ENCODE measurements at regions not wholly inside any gene's neighbourhood (a gene's known extent, or its start where the extent isn't known, plus 50 kb on each side); places are given as distances from the start of the nearest gene placed in this dataset.

DNA sequence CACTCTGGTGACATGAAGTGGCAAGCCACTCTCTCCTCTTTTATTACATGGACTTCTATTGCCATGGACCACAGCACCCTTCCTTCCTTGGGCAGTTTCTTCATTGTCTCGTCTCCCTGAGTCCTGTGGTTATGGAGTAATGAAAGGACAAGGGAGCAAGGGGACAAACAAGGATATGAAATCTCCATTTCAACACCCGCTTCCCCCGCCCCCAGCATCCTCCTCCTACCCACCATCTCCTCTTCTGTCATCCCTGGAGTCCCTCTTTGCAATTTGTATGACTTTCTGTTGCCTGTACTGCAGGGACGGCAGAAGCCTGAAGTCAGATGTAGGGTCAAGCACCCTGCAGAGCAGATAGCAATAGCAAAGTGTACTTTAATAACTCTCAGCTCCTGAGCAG lies 300.7 kb upstream of the CLINT1 start:
- Histone ChIP-seq H3K4me3 (ENCODE audit: low read depth in 1 of 2, low read length in 2 of 2) (no peak overlapping the region), H3K36me3 (ENCODE audit: control insufficient read depth in 1 of 2, insufficient read depth in 2 of 2, low read length in 2 of 2) (no peaks in the 10 kb centered on the region), H3K27me3 (ENCODE audit: low read depth, low read length) (no peaks in the 10 kb centered on the region)

DNA sequence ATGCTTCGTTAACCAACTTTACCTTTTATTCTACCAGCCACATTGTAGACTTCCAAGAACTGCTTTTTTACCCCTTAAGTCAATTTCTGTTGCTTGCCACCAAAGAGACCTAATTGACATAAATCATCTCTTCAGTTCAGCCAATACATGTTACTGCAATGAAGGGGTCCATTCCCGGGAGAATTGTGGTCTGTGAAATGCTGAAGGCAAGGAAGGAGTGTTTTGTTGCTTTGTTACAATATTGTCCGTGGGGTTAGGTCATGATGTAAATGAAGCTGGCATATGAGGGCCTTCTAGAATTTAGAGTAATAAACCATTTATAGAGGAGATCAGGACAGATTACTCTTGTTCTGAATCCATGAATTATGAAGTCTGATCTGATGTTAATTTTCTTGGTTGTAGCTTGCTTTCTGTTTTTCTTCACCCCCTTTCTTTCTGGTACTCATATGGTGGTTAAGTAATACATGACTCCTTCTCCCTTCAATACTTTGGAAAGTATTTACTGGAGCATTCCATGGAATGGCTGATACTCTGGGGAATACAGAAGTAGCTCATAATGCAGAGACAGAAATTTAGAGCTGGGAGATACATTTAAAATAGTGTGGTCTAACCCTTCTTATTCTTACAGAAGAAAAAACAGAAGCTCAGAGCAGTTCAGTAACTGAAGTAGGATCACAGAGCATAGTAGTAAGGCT lies 297.0 kb upstream of the CLINT1 start:
- Histone ChIP-seq H3K4me1 (ENCODE audit: control insufficient read depth in 1 of 2, insufficient read depth in 2 of 2, low read length in 2 of 2) (no peaks in the 10 kb centered on the region), H3K27ac (ENCODE audit: low read length) (no peak overlapping the region), H3K4me3 (ENCODE audit: low read depth in 1 of 2, low read length in 2 of 2) (no peak overlapping the region)

More for the DNA sequence above, 300.7 kb upstream of the CLINT1 start:
- Histone ChIP-seq H3K27ac (ENCODE audit: low read length) (no peak overlapping the region), H3K4me1 (ENCODE audit: control insufficient read depth in 1 of 2, insufficient read depth in 2 of 2, low read length in 2 of 2) (no peaks in the 10 kb centered on the region), H3K9me3 (ENCODE audit: control insufficient read depth in 1 of 2, low read length in 2 of 2) (no peaks in the 10 kb centered on the region)

DNA sequence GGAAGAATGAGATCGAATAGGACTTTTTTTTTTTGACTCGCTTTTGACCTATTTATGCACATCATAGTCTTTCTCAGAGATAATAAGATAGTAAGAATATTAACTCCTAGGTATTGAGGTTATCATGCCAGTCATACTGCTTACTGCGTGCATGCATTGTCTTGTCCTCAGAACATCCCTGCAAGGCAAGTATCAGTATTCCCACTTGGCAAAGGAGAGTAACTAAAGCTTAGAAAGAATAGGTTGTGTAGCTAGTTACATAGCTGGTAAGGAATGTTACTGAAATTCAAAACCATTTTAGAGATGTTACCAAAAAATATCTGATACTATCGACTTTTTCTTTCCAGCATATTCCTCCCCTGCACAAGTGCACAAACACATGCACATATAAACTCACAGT lies 296.1 kb upstream of the CLINT1 start:
- Histone ChIP-seq H3K36me3 (ENCODE audit: control insufficient read depth in 1 of 2, insufficient read depth in 2 of 2, low read length in 2 of 2) (no peaks in the 10 kb centered on the region), H3K27ac (ENCODE audit: low read length) (no peak overlapping the region), H3K9me3 (ENCODE audit: control insufficient read depth in 1 of 2, low read length in 2 of 2) (no peaks in the 10 kb centered on the region), H3K4me3 (ENCODE audit: low read depth in 1 of 2, low read length in 2 of 2) (no peak overlapping the region), H3K27me3 (ENCODE audit: low read depth, low read length) (no peaks in the 10 kb centered on the region), H3K4me1 (ENCODE audit: control insufficient read depth in 1 of 2, insufficient read depth in 2 of 2, low read length in 2 of 2) (no peaks in the 10 kb centered on the region)

More for the DNA sequence above, 297.0 kb upstream of the CLINT1 start:
- no peaks in the 10 kb centered on the region for H3K27me3 ChIP-seq (ENCODE audit: low read depth, low read length)
- no peaks in the 10 kb centered on the region for H3K9me3 ChIP-seq (ENCODE audit: control insufficient read depth in 1 of 2, low read length in 2 of 2)
- H3K36me3 ChIP-seq (ENCODE audit: control insufficient read depth in 1 of 2, insufficient read depth in 2 of 2, low read length in 2 of 2) = no peaks in the 10 kb centered on the region

DNA sequence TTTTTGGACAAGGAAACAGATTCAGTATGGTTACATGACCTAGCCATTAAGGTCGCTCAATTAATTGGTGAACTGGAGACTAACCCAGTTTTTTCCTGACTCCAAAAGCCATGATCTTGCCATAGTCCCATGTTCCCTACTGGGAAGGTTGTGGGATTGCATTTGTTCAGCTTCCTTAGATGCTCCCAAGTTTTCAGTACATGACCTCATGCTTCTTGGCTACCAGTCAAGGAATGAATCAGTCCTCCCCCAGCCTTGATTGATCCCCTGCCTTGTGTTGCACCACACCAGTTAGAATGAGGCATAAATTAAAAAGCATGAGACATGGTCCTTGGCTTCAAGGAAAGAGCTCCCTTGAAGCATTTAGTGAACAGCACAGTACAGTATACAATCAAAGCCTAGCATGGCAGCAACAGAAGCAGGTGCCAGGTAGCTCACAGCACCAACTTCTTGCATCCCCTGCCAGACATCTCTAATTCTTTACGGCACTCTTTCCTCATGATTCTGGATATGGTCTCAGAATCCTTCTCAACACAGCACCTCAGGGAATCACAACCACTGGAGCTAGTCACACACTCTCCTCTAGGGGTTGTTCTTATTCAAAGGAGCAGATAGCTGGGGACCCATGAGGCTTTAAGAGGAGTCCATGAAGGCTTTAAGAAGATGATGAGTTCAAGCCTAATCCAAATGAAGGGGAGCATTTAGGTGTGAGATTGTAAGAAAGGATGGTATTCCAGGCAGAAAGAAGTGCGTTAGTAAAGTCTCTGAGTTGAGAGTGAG lies 295.5 kb upstream of the CLINT1 start:
- Histone ChIP-seq H3K36me3 (ENCODE audit: control insufficient read depth in 1 of 2, insufficient read depth in 2 of 2, low read length in 2 of 2) (no peaks in the 10 kb centered on the region), H3K4me1 (ENCODE audit: control insufficient read depth in 1 of 2, insufficient read depth in 2 of 2, low read length in 2 of 2) (no peaks in the 10 kb centered on the region)

DNA sequence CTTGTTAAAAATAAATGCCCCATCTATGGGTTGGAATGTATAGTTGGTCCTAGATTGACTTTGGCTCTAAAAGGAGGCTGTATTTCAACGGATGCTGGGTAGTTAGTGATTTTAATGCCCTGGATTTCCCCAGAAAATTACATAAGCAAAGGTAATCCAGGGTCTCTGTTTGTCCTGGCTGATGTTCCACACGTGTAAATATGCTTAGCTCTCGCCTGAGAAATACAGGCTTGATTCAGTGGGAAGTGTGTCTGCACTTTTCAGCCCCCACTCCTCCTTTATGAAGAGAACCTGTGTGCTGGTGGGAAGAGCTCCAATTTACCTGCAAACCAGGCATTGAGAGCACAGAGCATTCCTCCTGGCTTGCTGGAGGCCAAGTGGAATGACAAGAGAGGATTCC lies 294.6 kb upstream of the CLINT1 start:
- Histone ChIP-seq H3K27ac (ENCODE audit: low read length) (no peak overlapping the region), H3K9me3 (ENCODE audit: control insufficient read depth in 1 of 2, low read length in 2 of 2) (no peaks in the 10 kb centered on the region), H3K4me1 (ENCODE audit: control insufficient read depth in 1 of 2, insufficient read depth in 2 of 2, low read length in 2 of 2) (no peaks in the 10 kb centered on the region), H3K4me3 (ENCODE audit: low read depth in 1 of 2, low read length in 2 of 2) (no peak overlapping the region), H3K27me3 (ENCODE audit: low read depth, low read length) (no peaks in the 10 kb centered on the region), H3K36me3 (ENCODE audit: control insufficient read depth in 1 of 2, insufficient read depth in 2 of 2, low read length in 2 of 2) (no peaks in the 10 kb centered on the region)

More for the DNA sequence above, 295.5 kb upstream of the CLINT1 start:
- Histone ChIP-seq H3K4me3 (ENCODE audit: low read depth in 1 of 2, low read length in 2 of 2) (no peak overlapping the region), H3K9me3 (ENCODE audit: control insufficient read depth in 1 of 2, low read length in 2 of 2) (no peaks in the 10 kb centered on the region), H3K27me3 (ENCODE audit: low read depth, low read length) (no peaks in the 10 kb centered on the region), H3K27ac (ENCODE audit: low read length) (no peak overlapping the region)

DNA sequence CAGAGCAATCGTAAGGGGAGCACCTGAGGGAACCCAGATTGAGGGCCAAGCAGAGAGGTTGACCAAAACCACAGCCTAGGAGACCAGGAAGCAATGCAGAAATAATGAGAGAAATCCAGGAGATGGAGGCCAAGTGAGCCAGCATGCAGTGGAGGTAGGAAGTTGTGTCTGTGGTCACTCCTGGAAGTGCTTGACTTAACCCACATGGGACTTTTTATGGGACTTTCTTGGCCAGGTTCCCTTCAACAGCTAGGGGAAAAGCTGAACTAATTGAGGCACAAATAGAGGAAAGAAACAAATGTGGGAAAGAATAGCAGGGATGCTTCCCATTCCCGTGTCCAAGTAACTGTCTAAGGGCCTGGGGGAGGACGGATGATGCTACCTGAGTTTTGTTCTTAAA lies 293.2 kb upstream of the CLINT1 start:
- no peaks in the 10 kb centered on the region for H3K27me3 ChIP-seq (ENCODE audit: low read depth, low read length)
- H3K27ac ChIP-seq (ENCODE audit: low read length) = no peak overlapping the region
- no peak overlapping the region for H3K4me3 ChIP-seq (ENCODE audit: low read depth in 1 of 2, low read length in 2 of 2)
- H3K9me3 ChIP-seq (ENCODE audit: control insufficient read depth in 1 of 2, low read length in 2 of 2) = no peaks in the 10 kb centered on the region
- H3K36me3 ChIP-seq (ENCODE audit: control insufficient read depth in 1 of 2, insufficient read depth in 2 of 2, low read length in 2 of 2) = no peaks in the 10 kb centered on the region
- H3K4me1 ChIP-seq (ENCODE audit: control insufficient read depth in 1 of 2, insufficient read depth in 2 of 2, low read length in 2 of 2) = no peaks in the 10 kb centered on the region

DNA sequence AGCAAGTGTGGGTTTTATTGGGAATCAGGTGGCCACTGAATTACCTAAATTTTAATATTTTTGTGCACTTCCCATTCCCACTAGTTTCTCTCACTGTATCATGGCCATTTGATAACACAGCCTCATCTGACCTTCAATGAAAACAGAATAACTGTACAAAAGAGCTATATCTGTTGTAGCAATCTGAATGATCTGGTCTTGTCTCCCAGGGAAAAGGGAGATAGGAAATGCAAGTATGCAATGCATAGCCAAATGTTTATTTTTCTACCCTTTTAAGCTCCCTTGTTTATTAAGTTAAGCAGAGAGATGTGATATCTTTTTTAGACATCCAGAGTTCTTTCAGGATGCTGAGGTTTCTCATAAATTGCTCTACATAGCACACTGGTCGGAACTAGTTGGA lies 288.3 kb upstream of the CLINT1 start:
- no peaks in the 10 kb centered on the region for H3K36me3 ChIP-seq (ENCODE audit: control insufficient read depth in 1 of 2, insufficient read depth in 2 of 2, low read length in 2 of 2)
- no peaks in the 10 kb centered on the region for H3K9me3 ChIP-seq (ENCODE audit: control insufficient read depth in 1 of 2, low read length in 2 of 2)
- no peaks in the 10 kb centered on the region for H3K27me3 ChIP-seq (ENCODE audit: low read depth, low read length)
- no peak overlapping the region for H3K4me3 ChIP-seq (ENCODE audit: low read depth in 1 of 2, low read length in 2 of 2)
- H3K27ac ChIP-seq (ENCODE audit: low read length) = no peak overlapping the region
- no peaks in the 10 kb centered on the region for H3K4me1 ChIP-seq (ENCODE audit: control insufficient read depth in 1 of 2, insufficient read depth in 2 of 2, low read length in 2 of 2)

DNA sequence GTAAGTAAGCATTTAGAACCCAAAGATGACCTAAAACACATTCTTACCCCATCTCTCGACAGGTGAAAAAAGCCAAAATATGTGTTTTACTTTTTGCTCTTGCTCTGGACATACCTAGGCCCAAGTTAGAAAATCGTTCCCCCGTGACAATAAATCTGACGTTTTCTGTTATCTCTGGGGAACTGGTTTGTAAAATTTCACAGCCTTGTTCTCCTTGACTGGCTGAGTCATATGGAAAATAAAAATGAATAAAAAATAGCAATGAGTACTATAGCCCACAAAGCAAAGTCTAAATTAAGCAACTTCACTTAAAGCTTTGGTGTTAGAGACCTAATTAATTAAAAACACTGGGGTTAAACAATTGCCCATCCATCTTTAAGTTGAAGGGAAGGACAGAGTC lies 286.9 kb upstream of the CLINT1 start:
- H3K27ac ChIP-seq (ENCODE audit: low read length) = no peak overlapping the region
- H3K9me3 ChIP-seq (ENCODE audit: control insufficient read depth in 1 of 2, low read length in 2 of 2) = no peaks in the 10 kb centered on the region
- H3K4me3 ChIP-seq (ENCODE audit: low read depth in 1 of 2, low read length in 2 of 2) = no peak overlapping the region
- no peaks in the 10 kb centered on the region for H3K4me1 ChIP-seq (ENCODE audit: control insufficient read depth in 1 of 2, insufficient read depth in 2 of 2, low read length in 2 of 2)
- no peaks in the 10 kb centered on the region for H3K27me3 ChIP-seq (ENCODE audit: low read depth, low read length)
- no peaks in the 10 kb centered on the region for H3K36me3 ChIP-seq (ENCODE audit: control insufficient read depth in 1 of 2, insufficient read depth in 2 of 2, low read length in 2 of 2)

DNA sequence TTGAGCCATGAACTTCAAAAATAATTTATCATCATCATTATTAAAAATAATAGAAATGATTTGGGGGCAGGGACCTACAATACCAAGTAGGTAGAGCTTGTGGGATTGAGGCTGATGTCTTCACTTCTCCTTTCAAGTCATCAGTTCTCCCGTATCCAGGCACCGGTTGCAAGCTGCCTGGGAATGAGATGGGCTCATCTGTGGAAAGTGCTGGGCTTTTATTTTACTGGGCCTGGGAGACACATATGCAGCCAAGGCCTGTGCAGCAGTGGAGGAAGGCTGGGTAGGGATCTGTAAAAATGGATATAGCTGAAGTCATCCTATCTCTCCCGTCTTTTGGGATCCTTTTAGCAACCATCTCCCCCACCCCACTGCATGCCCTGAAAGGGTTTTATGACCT lies 284.1 kb upstream of the CLINT1 start:
- no peaks in the 10 kb centered on the region for H3K9me3 ChIP-seq (ENCODE audit: control insufficient read depth in 1 of 2, low read length in 2 of 2)
- no peak overlapping the region for H3K4me3 ChIP-seq (ENCODE audit: low read depth in 1 of 2, low read length in 2 of 2)
- no peak overlapping the region for H3K27ac ChIP-seq (ENCODE audit: low read length)
- H3K4me1 ChIP-seq (ENCODE audit: control insufficient read depth in 1 of 2, insufficient read depth in 2 of 2, low read length in 2 of 2) = no peaks in the 10 kb centered on the region
- H3K27me3 ChIP-seq (ENCODE audit: low read depth, low read length) = no peaks in the 10 kb centered on the region
- H3K36me3 ChIP-seq (ENCODE audit: control insufficient read depth in 1 of 2, insufficient read depth in 2 of 2, low read length in 2 of 2) = no peaks in the 10 kb centered on the region

DNA sequence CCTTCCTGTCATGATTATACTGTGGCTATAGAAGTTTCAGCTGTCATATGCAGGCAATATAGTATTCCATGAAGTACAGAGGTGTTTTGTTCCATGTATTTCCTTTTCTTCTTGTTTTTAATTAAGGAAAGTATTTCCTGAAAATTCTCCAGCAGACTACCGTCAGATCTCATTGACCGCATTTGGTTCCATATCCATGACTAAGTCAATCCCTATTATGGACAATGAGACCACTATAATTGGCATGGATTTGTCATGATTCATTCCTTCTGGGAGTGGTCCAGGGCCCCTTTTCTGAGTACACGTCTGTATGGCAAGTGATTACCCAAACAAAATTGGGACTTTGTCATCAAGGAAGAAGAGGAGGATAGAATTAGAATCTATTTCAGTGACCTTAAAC lies 283.2 kb upstream of the CLINT1 start:
- Histone ChIP-seq H3K9me3 (ENCODE audit: control insufficient read depth in 1 of 2, low read length in 2 of 2) (no peaks in the 10 kb centered on the region), H3K27ac (ENCODE audit: low read length) (no peak overlapping the region), H3K27me3 (ENCODE audit: low read depth, low read length) (no peaks in the 10 kb centered on the region), H3K36me3 (ENCODE audit: control insufficient read depth in 1 of 2, insufficient read depth in 2 of 2, low read length in 2 of 2) (no peaks in the 10 kb centered on the region), H3K4me1 (ENCODE audit: control insufficient read depth in 1 of 2, insufficient read depth in 2 of 2, low read length in 2 of 2) (no peaks in the 10 kb centered on the region), H3K4me3 (ENCODE audit: low read depth in 1 of 2, low read length in 2 of 2) (no peak overlapping the region)

DNA sequence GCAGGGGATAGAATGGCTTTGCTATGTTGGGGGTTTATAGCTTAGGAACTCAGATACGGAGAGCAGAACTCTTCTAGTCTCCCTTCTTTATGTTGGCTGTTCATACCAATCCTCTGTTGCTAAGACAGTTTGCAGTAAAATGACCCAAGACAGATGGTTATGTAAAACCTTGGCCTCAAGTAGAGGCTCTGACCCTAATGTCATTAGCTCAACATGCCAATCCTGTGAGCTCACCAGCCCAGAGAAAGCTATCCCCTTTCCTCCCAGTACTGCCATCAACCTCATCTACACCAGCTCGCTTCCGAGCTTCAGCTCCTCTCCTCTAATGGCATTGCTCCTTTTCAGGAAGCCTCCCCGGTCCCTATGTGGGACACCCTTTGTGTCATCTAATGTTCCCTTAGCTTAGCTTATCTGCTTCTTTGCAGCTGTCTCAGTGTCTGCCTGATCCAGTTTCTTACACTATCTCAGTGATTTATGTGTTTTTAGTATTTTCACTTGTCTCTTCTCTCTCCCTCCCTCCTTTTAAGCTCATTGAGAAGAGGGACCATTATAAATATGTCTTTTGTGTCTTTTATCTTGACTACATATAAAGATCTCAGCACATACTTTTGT lies 281.3 kb upstream of the CLINT1 start:
- Histone ChIP-seq H3K4me3 (ENCODE audit: low read depth in 1 of 2, low read length in 2 of 2) (no peak overlapping the region), H3K9me3 (ENCODE audit: control insufficient read depth in 1 of 2, low read length in 2 of 2) (no peaks in the 10 kb centered on the region), H3K36me3 (ENCODE audit: control insufficient read depth in 1 of 2, insufficient read depth in 2 of 2, low read length in 2 of 2) (no peaks in the 10 kb centered on the region), H3K4me1 (ENCODE audit: control insufficient read depth in 1 of 2, insufficient read depth in 2 of 2, low read length in 2 of 2) (no peaks in the 10 kb centered on the region), H3K27ac (ENCODE audit: low read length) (no peak overlapping the region), H3K27me3 (ENCODE audit: low read depth, low read length) (no peaks in the 10 kb centered on the region)
